OCI-LY7 (cell line): ENCODE measurements at regions not wholly inside any gene's neighbourhood (a gene's known extent, or its start where the extent isn't known, plus 50 kb on each side); places are given as distances from the start of the nearest gene placed in this dataset.

Experiments
- CTCF ChIP-seq: fragments of 200-600 bp; sonication (generic); conservative IDR thresholded peaks from 2 replicates; pipeline ENCODE4 v1.5.1; 2014; ENCODE audit warnings: mild to moderate bottlenecking, antibody characterized with exemption, low read length, moderate library complexity, mixed read lengths
- EZH2phosphoT487 ChIP-seq: fragments of 200-600 bp; sonication (generic); IDR thresholded peaks from 2 replicates; pipeline ENCODE4 v1.6.1; 2018; ENCODE audit warnings: low read depth, borderline replicate concordance, mild to moderate bottlenecking, mixed run types, antibody characterized with exemption, low read length, moderate library complexity, mixed read lengths

- TF ChIP-seq CTCF, result no peak
- no peak for TF ChIP-seq EZH2phosphoT487
Measured at GRCh38 chr3:166788936-166789335, 591.2 kb downstream of the ZBBX start.
